GM06990 (cell line): ENCODE measurements at regions not wholly inside any gene's neighbourhood (a gene's known extent, or its start where the extent isn't known, plus 50 kb on each side); places are given as distances from the start of the nearest gene placed in this dataset.
"Not testable (repeated sequence)": the region's sequence is repeated elsewhere in the genome, so short reads cannot be mapped to it uniquely, and the experiment has no call there.

Experiments
- DNase-seq: peaks from one replicate; pipeline ENCODE4 v3.0.0-alpha.2; 2011; ENCODE audit not compliant: insufficient read length; ENCODE audit errors: extremely low read depth
- H3K27me3 ChIP-seq: replicated peaks from 2 replicates; pipeline ENCODE4 v1.6.0; 2011; ENCODE audit warnings: low read length; ENCODE audit not compliant: control insufficient read depth, insufficient read depth
- H3K36me3 ChIP-seq: 2 replicates; pipeline ENCODE4 v1.5.1; 2011; ENCODE audit warnings: low read length; ENCODE audit not compliant: control insufficient read depth, insufficient read depth
- H3K4me3 ChIP-seq: replicated peaks from 2 replicates; pipeline ENCODE4 v1.5.1; 2011; ENCODE audit warnings: low read depth, mild to moderate bottlenecking, control low read depth, low read length
- CTCF ChIP-seq: IDR thresholded peaks from 2 replicates; pipeline ENCODE4 v1.5.1; 2011; ENCODE audit warnings: low read length, control low read depth, mild to moderate bottlenecking, inconsistent platforms; ENCODE audit not compliant: insufficient read depth, poor library complexity, severe bottlenecking

GRCh38 chr6:84882768-84883766 is 118.7 kb upstream of the TBX18 start:
- TF ChIP-seq CTCF: no peak
- no peaks in the 10 kb centered on the region for H3K36me3 ChIP-seq
- H3K27me3 ChIP-seq: no peaks in the 10 kb centered on the region
- DNase-seq: no peak
- no peak overlapping the region for H3K4me3 ChIP-seq

- H3K27me3 ChIP-seq, H3K36me3 ChIP-seq, H3K4me3 ChIP-seq, DNase-seq: not testable (repeated sequence)
Measured at GRCh38 chr6:84879385-84879784, 115.0 kb upstream of the TBX18 start.

GRCh38 chr6:84877515-84878210 is 113.3 kb upstream of the TBX18 start:
- Histone ChIP-seq H3K27me3 (no peaks in the 10 kb centered on the region), H3K4me3 (no peak overlapping the region), H3K36me3 (no peaks in the 10 kb centered on the region)
- no peak for DNase-seq
- TF ChIP-seq CTCF: no peak

- no peak overlapping the region for H3K4me3 ChIP-seq
- no peaks in the 10 kb centered on the region for H3K27me3 ChIP-seq
- no peak for TF ChIP-seq CTCF
- no peaks in the 10 kb centered on the region for H3K36me3 ChIP-seq
- DNase-seq: no peak
Measured at GRCh38 chr6:84876723-84877514, 112.5 kb upstream of the TBX18 start.

GRCh38 chr6:84872996-84873723 is 108.8 kb upstream of the TBX18 start:
- H3K27me3 ChIP-seq: no peaks in the 10 kb centered on the region
- H3K4me3 ChIP-seq: no peak overlapping the region
- DNase-seq: no peak
- TF ChIP-seq CTCF: no peak
- H3K36me3 ChIP-seq: no peaks in the 10 kb centered on the region
